Esophagus squamous epithelium (tissue), 4 donors: ENCODE measurements at regions not wholly inside any gene's neighbourhood (a gene's known extent, or its start where the extent isn't known, plus 50 kb on each side); places are given as distances from the start of the nearest gene placed in this dataset.

Experiments
- CTCF ChIP-seq, 6 experiments: fragments of 450-650 bp in 4 of 6; fragments of 200-600 bp in 2 of 6; sonication (generic) in 2 of 6; IDR thresholded peaks; one replicate each; pipeline ENCODE4 v1.5.1; 2016 to 2019; ENCODE audit warnings: antibody characterized with exemption in 6 of 6, mild to moderate bottlenecking in 4 of 6, moderate library complexity in 4 of 6
- POLR2A ChIP-seq, 4 donors: fragments of 450-650 bp; IDR thresholded peaks; one replicate each; pipeline ENCODE4 v1.6.1; 2017; ENCODE audit warnings: antibody characterized with exemption in 4 of 4, mild to moderate bottlenecking in 4 of 4, moderate library complexity in 3 of 4

- TF ChIP-seq CTCF (IDR thresholded peaks at IDR 0.05) (no peak), POLR2A (IDR thresholded peaks at IDR 0.05) (no peak)
Observed at GRCh38 chr9:81320909-81321482, 368.4 kb downstream of the TLE1 start.
